ENCODE measurements at regions not wholly inside any gene's neighbourhood (a gene's known extent, or its start where the extent isn't known, plus 50 kb on each side); places are given as distances from the start of the nearest gene placed in this dataset.
"Not testable (repeated sequence)": the region's sequence is repeated elsewhere in the genome, so short reads cannot be mapped to it uniquely, and the experiment has no call there.

DNA sequence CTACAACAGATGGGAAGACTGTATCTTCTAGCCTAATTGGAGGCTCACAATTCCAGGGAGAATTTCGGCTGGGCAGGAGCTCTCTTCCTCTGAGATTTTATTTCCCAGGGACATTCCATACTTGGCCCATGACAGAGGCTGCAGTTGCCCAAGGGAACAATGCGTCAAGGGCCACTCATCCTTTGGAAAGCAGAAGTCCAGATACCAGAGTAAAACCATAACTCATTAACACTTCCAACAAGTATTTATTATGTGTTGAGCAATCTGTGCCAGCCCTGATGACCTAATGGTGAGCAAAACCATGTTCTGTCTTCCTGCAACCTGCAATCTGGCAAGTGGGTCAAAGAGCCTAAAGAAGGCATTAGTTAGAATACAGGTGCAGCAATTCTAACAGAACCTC is 191.2 kb upstream of the IRF2BP2 start:
- intact Hi-C loops (cut with micrococcal nuclease); H4K20me1 ChIP-seq (ENCODE audit: insufficient read depth, low read length); H3K4me3 ChIP-seq (replicated peaks in 1 of 3; ENCODE audit: low read depth in 2 of 3, low read length in 3 of 3); H3K27me3 ChIP-seq (ENCODE audit: control insufficient read depth in 2 of 2, insufficient read depth in 2 of 2, low read length in 2 of 2); H3K36me3 Mint-ChIP-seq; H3K4me3 Mint-ChIP-seq; H2AFZ ChIP-seq (ENCODE audit: insufficient read depth, low read depth, low read length, poor library complexity, severe bottlenecking); H3K9me3 Mint-ChIP-seq; H3K36me3 ChIP-seq (replicated peaks in 1 of 2; ENCODE audit: control insufficient read depth in 1 of 2, insufficient read depth in 2 of 2, low read length in 2 of 2); H3K4me2 ChIP-seq (replicated peaks; ENCODE audit: extremely low read depth, low read length, poor library complexity, severe bottlenecking); H3K79me2 ChIP-seq (ENCODE audit: insufficient read depth, low read length); H3K9ac ChIP-seq (ENCODE audit: insufficient read depth, low read length, poor library complexity, severe bottlenecking); H3K9me3 ChIP-seq (replicated peaks in 1 of 2; ENCODE audit: control insufficient read depth in 1 of 2, insufficient read depth in 1 of 2, low read length in 2 of 2); H3K27me3 Mint-ChIP-seq (ENCODE audit: low read depth in 3 of 3); DNase-seq: not testable (repeated sequence)
- peak overlapping the region in 3 of 7 donors; percentile 56 to 90 (median 79) for H3K27ac Mint-ChIP-seq
- Histone ChIP-seq H3K27ac (ENCODE audit: low read depth in 1 of 2, low read length in 2 of 2) (peak overlapping the region in 1 of 2 donors; percentile 48), H3K4me1 (ENCODE audit: control insufficient read depth in 1 of 2, insufficient read depth in 2 of 2, low read length in 2 of 2) (peaks cover 15% of the 10 kb centered on the region in 2 donors)
- no CpG with 5 or more reads among the region's 2 CpGs for WGBS (ENCODE audit: insufficient coverage)
- peaks cover 19% of the 10 kb centered on the region for H3K4me1 Mint-ChIP-seq

DNA sequence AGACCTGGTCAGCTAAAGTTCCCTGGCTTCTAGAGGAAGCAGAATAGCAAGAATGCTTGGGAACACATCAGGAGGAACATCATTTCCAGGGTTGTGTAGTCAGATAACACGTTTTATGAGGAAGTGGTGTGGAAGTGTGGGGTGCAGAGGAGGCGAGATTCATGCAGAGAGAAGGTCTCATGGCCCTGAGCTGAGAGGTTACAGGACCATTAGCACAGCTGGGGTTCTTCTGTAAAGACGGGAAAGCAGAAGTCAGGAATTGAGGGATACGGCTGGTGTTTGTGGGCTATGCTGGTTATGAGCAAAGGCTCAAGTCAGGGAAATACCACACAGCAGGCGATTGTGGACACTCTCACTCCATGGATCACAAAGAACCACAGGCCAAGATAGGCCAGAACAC is 190.6 kb upstream of the IRF2BP2 start:
- H3K9me3 Mint-ChIP-seq; H4K20me1 ChIP-seq (ENCODE audit: insufficient read depth, low read length); H3K4me3 ChIP-seq (replicated peaks in 1 of 3; ENCODE audit: low read depth in 2 of 3, low read length in 3 of 3); H3K4me2 ChIP-seq (replicated peaks; ENCODE audit: extremely low read depth, low read length, poor library complexity, severe bottlenecking); H3K27me3 Mint-ChIP-seq (ENCODE audit: low read depth in 3 of 3); H3K36me3 Mint-ChIP-seq; H2AFZ ChIP-seq (ENCODE audit: insufficient read depth, low read depth, low read length, poor library complexity, severe bottlenecking); intact Hi-C loops (cut with micrococcal nuclease); H3K9me3 ChIP-seq (replicated peaks in 1 of 2; ENCODE audit: control insufficient read depth in 1 of 2, insufficient read depth in 1 of 2, low read length in 2 of 2); H3K4me3 Mint-ChIP-seq; H3K9ac ChIP-seq (ENCODE audit: insufficient read depth, low read length, poor library complexity, severe bottlenecking); H3K27me3 ChIP-seq (ENCODE audit: control insufficient read depth in 2 of 2, insufficient read depth in 2 of 2, low read length in 2 of 2); H3K36me3 ChIP-seq (replicated peaks in 1 of 2; ENCODE audit: control insufficient read depth in 1 of 2, insufficient read depth in 2 of 2, low read length in 2 of 2); H3K79me2 ChIP-seq (ENCODE audit: insufficient read depth, low read length): not testable (repeated sequence)
- peaks cover 19% of the 10 kb centered on the region for H3K4me1 Mint-ChIP-seq
- H3K27ac ChIP-seq (ENCODE audit: low read depth in 1 of 2, low read length in 2 of 2), result peak overlapping the region in 1 of 2 donors; percentile 26
- peak overlapping the region in 5 of 7 donors; percentile 58 to 89 (median 86) for H3K27ac Mint-ChIP-seq
- peak in 2 of 3 donors; percentile 45 to 66 for DNase-seq
- WGBS (ENCODE audit: insufficient coverage), result 0% methylated on average over 1 of the region's 5 CpGs
- peaks cover 15% of the 10 kb centered on the region in 2 donors for H3K4me1 ChIP-seq (ENCODE audit: control insufficient read depth in 1 of 2, insufficient read depth in 2 of 2, low read length in 2 of 2)

DNA sequence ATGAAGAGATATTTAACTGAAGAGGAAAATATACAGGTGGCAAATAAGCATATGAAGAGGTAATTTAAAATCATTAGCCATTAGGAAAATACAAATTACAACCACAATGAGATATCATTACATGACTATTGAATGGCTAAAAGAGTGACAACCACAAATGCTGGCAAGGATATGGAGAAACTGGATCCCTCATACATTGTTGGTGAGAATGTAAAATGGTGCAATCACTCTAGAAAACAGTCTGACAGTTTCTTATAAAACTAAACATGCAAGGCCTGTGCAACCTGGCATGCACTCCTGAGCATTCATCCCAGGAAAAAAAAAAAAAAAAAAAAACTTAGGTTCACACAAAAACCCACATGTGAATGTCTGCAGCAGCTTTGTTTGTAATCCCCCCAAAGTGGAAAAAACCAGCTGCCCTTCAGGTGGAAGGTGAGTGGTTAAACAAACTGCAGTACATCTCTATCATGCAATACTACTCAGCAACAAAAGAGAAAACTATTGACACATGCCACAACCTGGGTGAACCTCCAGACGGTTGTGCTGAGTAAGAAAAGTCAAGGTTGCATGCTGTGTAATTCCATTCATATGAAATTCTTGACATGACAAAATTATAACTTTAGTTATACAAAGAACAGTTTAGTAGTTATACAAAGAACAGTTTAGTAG is 189.2 kb upstream of the IRF2BP2 start:
- H3K4me2 ChIP-seq (replicated peaks; ENCODE audit: extremely low read depth, low read length, poor library complexity, severe bottlenecking); H4K20me1 ChIP-seq (ENCODE audit: insufficient read depth, low read length); H3K9me3 ChIP-seq (replicated peaks in 1 of 2; ENCODE audit: control insufficient read depth in 1 of 2, insufficient read depth in 1 of 2, low read length in 2 of 2); intact Hi-C loops (cut with micrococcal nuclease); H3K27me3 Mint-ChIP-seq (ENCODE audit: low read depth in 3 of 3); H3K4me3 ChIP-seq (replicated peaks in 1 of 3; ENCODE audit: low read depth in 2 of 3, low read length in 3 of 3); H3K9me3 Mint-ChIP-seq; H3K79me2 ChIP-seq (ENCODE audit: insufficient read depth, low read length); DNase-seq; H3K27ac ChIP-seq (ENCODE audit: low read depth in 1 of 2, low read length in 2 of 2); H3K27ac Mint-ChIP-seq; H3K4me3 Mint-ChIP-seq; H2AFZ ChIP-seq (ENCODE audit: insufficient read depth, low read depth, low read length, poor library complexity, severe bottlenecking); H3K36me3 ChIP-seq (replicated peaks in 1 of 2; ENCODE audit: control insufficient read depth in 1 of 2, insufficient read depth in 2 of 2, low read length in 2 of 2); H3K27me3 ChIP-seq (ENCODE audit: control insufficient read depth in 2 of 2, insufficient read depth in 2 of 2, low read length in 2 of 2); H3K9ac ChIP-seq (ENCODE audit: insufficient read depth, low read length, poor library complexity, severe bottlenecking); H3K36me3 Mint-ChIP-seq: not testable (repeated sequence)
- H3K4me1 ChIP-seq (ENCODE audit: control insufficient read depth in 1 of 2, insufficient read depth in 2 of 2, low read length in 2 of 2), result peaks cover 15% of the 10 kb centered on the region in 2 donors
- H3K4me1 Mint-ChIP-seq, result peaks cover 19% of the 10 kb centered on the region
- WGBS (ENCODE audit: insufficient coverage), result no CpG with 5 or more reads among the region's 1 CpG

DNA sequence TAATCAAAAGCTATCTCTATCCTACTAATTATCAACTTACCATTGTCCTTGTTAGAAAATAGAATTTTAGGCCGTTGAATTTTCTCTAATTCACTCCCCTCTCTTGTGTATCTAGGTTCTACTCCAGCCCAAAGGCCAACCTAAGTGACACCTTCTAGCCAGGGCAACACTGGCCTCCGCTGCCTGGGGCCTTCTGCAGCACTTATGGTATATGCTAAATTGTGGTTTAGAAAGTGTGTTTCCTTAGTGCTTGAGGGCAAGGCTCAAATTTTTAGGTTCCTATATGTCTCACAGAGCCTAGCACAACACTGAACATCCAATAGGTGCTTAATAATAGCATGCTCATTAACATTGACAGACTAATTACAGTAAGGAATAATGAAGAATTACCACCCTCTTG is 187.2 kb upstream of the IRF2BP2 start:
- H3K27ac Mint-ChIP-seq; H2AFZ ChIP-seq (ENCODE audit: insufficient read depth, low read depth, low read length, poor library complexity, severe bottlenecking); intact Hi-C loops (cut with micrococcal nuclease); H3K27me3 ChIP-seq (ENCODE audit: control insufficient read depth in 2 of 2, insufficient read depth in 2 of 2, low read length in 2 of 2); H3K36me3 ChIP-seq (replicated peaks in 1 of 2; ENCODE audit: control insufficient read depth in 1 of 2, insufficient read depth in 2 of 2, low read length in 2 of 2); H3K9me3 Mint-ChIP-seq; H3K9ac ChIP-seq (ENCODE audit: insufficient read depth, low read length, poor library complexity, severe bottlenecking); H3K4me1 ChIP-seq (ENCODE audit: control insufficient read depth in 1 of 2, insufficient read depth in 2 of 2, low read length in 2 of 2); H4K20me1 ChIP-seq (ENCODE audit: insufficient read depth, low read length); H3K27me3 Mint-ChIP-seq (ENCODE audit: low read depth in 3 of 3); H3K4me2 ChIP-seq (replicated peaks; ENCODE audit: extremely low read depth, low read length, poor library complexity, severe bottlenecking); H3K27ac ChIP-seq (ENCODE audit: low read depth in 1 of 2, low read length in 2 of 2); H3K4me3 ChIP-seq (replicated peaks in 1 of 3; ENCODE audit: low read depth in 2 of 3, low read length in 3 of 3); DNase-seq; H3K9me3 ChIP-seq (replicated peaks in 1 of 2; ENCODE audit: control insufficient read depth in 1 of 2, insufficient read depth in 1 of 2, low read length in 2 of 2); H3K36me3 Mint-ChIP-seq; H3K4me3 Mint-ChIP-seq; H3K79me2 ChIP-seq (ENCODE audit: insufficient read depth, low read length): not testable (repeated sequence)
- peaks cover 14% of the 10 kb centered on the region for H3K4me1 Mint-ChIP-seq
- no CpG with 5 or more reads among the region's 2 CpGs for WGBS (ENCODE audit: insufficient coverage)

Measured in CD14-positive monocyte (primary cell).